ENCODE measurements at regions not wholly inside any gene's neighbourhood (a gene's known extent, or its start where the extent isn't known, plus 50 kb on each side); places are given as distances from the start of the nearest gene placed in this dataset.

DNA sequence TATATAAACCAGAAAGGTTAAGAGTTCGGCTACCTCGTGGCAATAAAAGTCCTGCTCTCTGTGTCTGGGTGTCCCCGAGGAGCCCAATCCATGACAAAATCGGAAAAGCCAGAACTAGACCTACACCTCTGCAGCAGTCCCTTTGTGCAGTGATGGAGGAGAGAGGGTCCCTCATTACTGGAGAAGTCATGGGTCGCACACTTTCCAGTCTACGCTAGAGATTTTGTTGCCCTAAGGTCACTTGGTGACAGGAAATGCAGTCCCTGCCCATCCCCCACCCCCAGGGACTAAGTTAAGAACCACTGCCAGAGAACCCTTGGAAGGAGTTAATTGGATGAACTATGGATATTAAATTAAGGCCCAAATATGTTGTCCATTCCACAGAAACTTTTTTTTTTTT is 104.4 kb upstream of the ATF7IP start:
- no peaks in the 10 kb centered on the region for H3K36me3 ChIP-seq
- no peaks in the 10 kb centered on the region for H3K9me3 ChIP-seq
- TF ChIP-seq, protein P1, sequence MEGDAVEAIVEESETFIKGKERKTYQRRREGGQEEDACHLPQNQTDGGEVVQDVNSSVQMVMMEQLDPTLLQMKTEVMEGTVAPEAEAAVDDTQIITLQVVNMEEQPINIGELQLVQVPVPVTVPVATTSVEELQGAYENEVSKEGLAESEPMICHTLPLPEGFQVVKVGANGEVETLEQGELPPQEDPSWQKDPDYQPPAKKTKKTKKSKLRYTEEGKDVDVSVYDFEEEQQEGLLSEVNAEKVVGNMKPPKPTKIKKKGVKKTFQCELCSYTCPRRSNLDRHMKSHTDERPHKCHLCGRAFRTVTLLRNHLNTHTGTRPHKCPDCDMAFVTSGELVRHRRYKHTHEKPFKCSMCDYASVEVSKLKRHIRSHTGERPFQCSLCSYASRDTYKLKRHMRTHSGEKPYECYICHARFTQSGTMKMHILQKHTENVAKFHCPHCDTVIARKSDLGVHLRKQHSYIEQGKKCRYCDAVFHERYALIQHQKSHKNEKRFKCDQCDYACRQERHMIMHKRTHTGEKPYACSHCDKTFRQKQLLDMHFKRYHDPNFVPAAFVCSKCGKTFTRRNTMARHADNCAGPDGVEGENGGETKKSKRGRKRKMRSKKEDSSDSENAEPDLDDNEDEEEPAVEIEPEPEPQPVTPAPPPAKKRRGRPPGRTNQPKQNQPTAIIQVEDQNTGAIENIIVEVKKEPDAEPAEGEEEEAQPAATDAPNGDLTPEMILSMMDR (IDR thresholded peaks at IDR 0.05), result no peak
- no peak for TF ChIP-seq POLR2A (IDR thresholded peaks at IDR 0.05)
- H3K4me1 ChIP-seq, result peaks cover 20 to 42% of the 10 kb centered on the region in 2 donors
- intact Hi-C loops (cut with DNase I), result loop anchor here (10.0 kb wide), 1 partner anchor 94 kb away; no protein-coding TSS in a partner anchor
- H3K27ac ChIP-seq, result peak overlapping the region; percentile 91 to 92 (median 92)
- no peak overlapping the region for H3K4me3 ChIP-seq (replicated peaks in 1 of 3)
- DNase-seq, result peak; percentile 26 to 33
- no peaks in the 10 kb centered on the region for H3K27me3 ChIP-seq
- WGBS, 2 donors, result 69 to 92% methylated on average over 6 of the region's 6 CpGs

DNA sequence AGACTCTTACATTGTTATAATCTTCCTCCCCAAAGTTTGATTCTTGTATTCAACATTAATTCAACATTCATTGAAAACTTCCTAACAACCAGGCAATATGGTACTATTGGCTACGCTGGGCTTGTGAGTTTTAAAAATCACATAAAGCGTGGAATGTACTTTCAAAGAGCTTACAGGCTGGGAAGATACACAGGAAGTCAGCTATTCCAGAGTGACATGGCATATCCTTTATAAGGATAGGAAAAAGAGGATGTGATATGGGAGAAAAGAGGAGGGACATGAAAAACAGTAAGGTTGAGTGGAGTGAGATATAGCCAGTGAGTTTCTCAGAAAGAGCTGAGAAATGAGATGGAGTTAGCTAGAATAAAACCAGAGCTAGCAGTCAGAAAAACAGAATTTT is 103.6 kb upstream of the ATF7IP start:
- intact Hi-C loops (cut with DNase I), result loop anchor here (10.0 kb wide), 1 partner anchor 93 kb away; no protein-coding TSS in a partner anchor
- H3K27me3 ChIP-seq, result no peaks in the 10 kb centered on the region
- no peaks in the 10 kb centered on the region for H3K36me3 ChIP-seq
- H3K4me1 ChIP-seq, result peaks cover 16 to 34% of the 10 kb centered on the region in 2 donors
- H3K9me3 ChIP-seq, result no peaks in the 10 kb centered on the region
- DNase-seq, result no peak
- H3K4me3 ChIP-seq (replicated peaks in 1 of 3), result no peak overlapping the region
- peak overlapping the region in 2 of 3 donors; percentile 92 for H3K27ac ChIP-seq
- WGBS, 2 donors, result 81 to 96% methylated on average over 2 of the region's 2 CpGs
- TF ChIP-seq, protein P1 (IDR thresholded peaks at IDR 0.05), result no peak
- TF ChIP-seq POLR2A (IDR thresholded peaks at IDR 0.05), result no peak

GRCh38 chr12:14262771-14263511 is 102.5 kb upstream of the ATF7IP start:
- intact Hi-C loops (cut with DNase I), result loop anchor here (10.0 kb wide), 1 partner anchor 92 kb away; no protein-coding TSS in a partner anchor
- H3K9me3 ChIP-seq, result no peaks in the 10 kb centered on the region

DNA sequence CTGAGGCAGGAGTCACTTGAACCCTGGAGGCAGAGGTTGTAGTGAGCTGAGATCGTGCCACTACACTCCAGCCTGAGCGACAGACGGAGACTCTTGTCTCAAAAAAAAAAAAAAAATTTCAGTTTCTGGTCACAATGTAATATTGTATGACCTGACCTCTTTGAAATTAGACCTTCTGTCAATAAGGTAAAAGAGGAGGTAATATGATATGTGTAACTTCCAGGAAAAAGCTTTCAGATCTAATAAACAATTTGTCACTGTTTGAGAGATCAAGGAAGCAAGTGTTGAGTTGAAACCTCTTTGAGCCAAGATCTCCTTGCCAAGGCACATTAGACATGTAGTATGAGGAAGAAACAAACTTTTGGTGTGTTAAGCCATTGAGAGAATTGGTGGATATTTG is 101.7 kb upstream of the ATF7IP start:
- Histone ChIP-seq H3K36me3 (no peaks in the 10 kb centered on the region), H3K4me3 (replicated peaks in 1 of 3) (no peak overlapping the region), H3K9me3 (no peaks in the 10 kb centered on the region), H3K27ac (no peak overlapping the region), H3K27me3 (no peaks in the 10 kb centered on the region), H3K4me1 (peaks cover 5 to 18% of the 10 kb centered on the region in 2 donors)
- WGBS, 2 donors, result 94 to 100% methylated on average over 3 of the region's 3 CpGs
- intact Hi-C loops (cut with DNase I), result loop anchor here (10.0 kb wide), 1 partner anchor 91 kb away; no protein-coding TSS in a partner anchor
- no peak for DNase-seq
- no peak for TF ChIP-seq POLR2A (IDR thresholded peaks at IDR 0.05)
- TF ChIP-seq, protein P1 (IDR thresholded peaks at IDR 0.05), result no peak

More at GRCh38 chr12:14262771-14263511, 102.5 kb upstream of the ATF7IP start:
- H3K27ac ChIP-seq, result no peak overlapping the region
- no peaks in the 10 kb centered on the region for H3K36me3 ChIP-seq
- WGBS, 2 donors, result 86 to 92% methylated on average over 7 of the region's 7 CpGs
- TF ChIP-seq POLR2A (IDR thresholded peaks at IDR 0.05), result no peak
- TF ChIP-seq, protein P1 (IDR thresholded peaks at IDR 0.05), result no peak
- peaks cover 10 to 24% of the 10 kb centered on the region in 2 donors for H3K4me1 ChIP-seq
- no peak for DNase-seq
- no peaks in the 10 kb centered on the region for H3K27me3 ChIP-seq
- H3K4me3 ChIP-seq (replicated peaks in 1 of 3), result no peak overlapping the region

DNA sequence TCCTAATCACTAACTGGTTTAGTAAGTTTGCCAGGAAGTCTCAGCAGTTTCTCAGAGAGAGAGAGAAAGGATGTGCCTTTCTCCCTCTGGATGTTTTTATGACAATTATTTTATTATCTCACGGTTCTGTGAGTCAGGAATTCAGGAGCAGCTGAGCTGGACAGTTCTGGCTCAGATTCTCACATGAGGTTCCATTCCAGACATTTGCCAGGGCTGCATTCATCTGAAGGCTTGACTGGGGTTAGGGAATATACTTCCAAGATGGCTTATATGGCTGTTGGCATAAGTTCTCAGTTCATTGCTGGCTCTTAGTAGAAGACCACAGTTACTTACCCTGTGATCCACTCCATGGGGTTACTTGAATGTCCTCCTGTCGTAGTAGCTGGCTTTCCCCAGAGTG is 101.2 kb upstream of the ATF7IP start:
- Histone ChIP-seq H3K4me3 (replicated peaks in 1 of 3) (no peak overlapping the region), H3K4me1 (peaks cover 5 to 18% of the 10 kb centered on the region in 2 donors), H3K27me3 (no peaks in the 10 kb centered on the region), H3K9me3 (no peaks in the 10 kb centered on the region), H3K36me3 (no peaks in the 10 kb centered on the region), H3K27ac (no peak overlapping the region)
- WGBS, 2 donors, result 87 to 92% methylated on average over 2 of the region's 2 CpGs
- no peak for DNase-seq
- TF ChIP-seq, protein P1 (IDR thresholded peaks at IDR 0.05), result no peak
- TF ChIP-seq POLR2A (IDR thresholded peaks at IDR 0.05), result no peak
- intact Hi-C loops (cut with DNase I), result loop anchor here (10.0 kb wide), 1 partner anchor 90 kb away; no protein-coding TSS in a partner anchor

Data from thyroid gland (tissue), 4 donors.